Activated B cell treated with CpG ODN at 0.5 μM for 24 hours (primary cell): ENCODE measurements at regions not wholly inside any gene's neighbourhood (a gene's known extent, or its start where the extent isn't known, plus 50 kb on each side); places are given as distances from the start of the nearest gene placed in this dataset.

Source experiments
- ATAC-seq: fragments of 200-7000 bp; cut with Tn5 transposase; one replicate; pipeline ENCODE4 v1.10.0; 2021; ENCODE audit warnings: low read depth, mild to moderate bottlenecking, moderate library complexity
- CTCF ChIA-PET: fragments of 350-600 bp; sonication (Branson Sonifier 250); formaldehyde crosslinking; loops from one replicate; lab custom pipeline; 2021; ENCODE audit warnings: antibody characterized with exemption; lab: Charles Lee
- POLR2A ChIA-PET: fragments of 350-600 bp; sonication (Branson Sonifier 250); formaldehyde crosslinking; loops from one replicate; lab custom pipeline; 2021; ENCODE audit warnings: antibody characterized with exemption; lab: Charles Lee
- DNase-seq: peaks from one replicate; pipeline ENCODE4 v3.0.0; 2022
- H3K27ac Mint-ChIP-seq: one replicate; pipeline ENCODE4 v1.8.0; 2020; ENCODE audit warnings: mixed read lengths
- H3K27me3 Mint-ChIP-seq: one replicate; pipeline ENCODE4 v1.8.0; 2021; ENCODE audit warnings: mixed read lengths
- H3K36me3 Mint-ChIP-seq: one replicate; pipeline ENCODE4 v1.8.0; 2021; ENCODE audit warnings: low read depth, mixed read lengths
- H3K4me1 Mint-ChIP-seq: one replicate; pipeline ENCODE4 v1.8.0; 2021; ENCODE audit warnings: mixed read lengths
- H3K4me3 Mint-ChIP-seq: one replicate; pipeline ENCODE4 v1.8.0; 2020; ENCODE audit warnings: mild to moderate bottlenecking, mixed read lengths
- H3K9me3 Mint-ChIP-seq: one replicate; pipeline ENCODE4 v1.8.0; 2020; ENCODE audit warnings: mixed read lengths
- CTCF ChIP-seq: fragments of 200-600 bp; IDR thresholded peaks from one replicate; pipeline ENCODE4 v1.8.0; 2022; ENCODE audit warnings: antibody characterized with exemption, mild to moderate bottlenecking
- intact Hi-C: fragments of 100-400 bp; cut with micrococcal nuclease; formaldehyde crosslinking; loops from one replicate; pipeline ENCODE4 v1.15.1; 2024

GRCh38 chr1:47569681-47570470 is 132.0 kb downstream of the FOXD2 start:
- no peak for DNase-seq
- Mint-ChIP-seq H3K4me1 (no peaks in the 10 kb centered on the region), H3K9me3 (no peaks in the 10 kb centered on the region), H3K36me3 (no peaks in the 10 kb centered on the region), H3K27me3 (peaks cover 13% of the 10 kb centered on the region), H3K4me3 (no peak overlapping the region), H3K27ac (no peak overlapping the region)
- intact Hi-C loops = no loop called here
- ATAC-seq = no peak
- no peak for TF ChIP-seq CTCF
- CTCF ChIA-PET = no interaction called here
- POLR2A ChIA-PET = no interaction called here

- POLR2A ChIA-PET = no interaction called here
- CTCF ChIA-PET = no interaction called here
- Mint-ChIP-seq H3K4me3 (no peak overlapping the region), H3K9me3 (no peaks in the 10 kb centered on the region), H3K27ac (no peak overlapping the region), H3K36me3 (no peaks in the 10 kb centered on the region), H3K27me3 (peaks cover 17% of the 10 kb centered on the region), H3K4me1 (no peaks in the 10 kb centered on the region)
- no peak for DNase-seq
- ATAC-seq = no peak
- intact Hi-C loops = no loop called here
- TF ChIP-seq CTCF = no peak
Measured at GRCh38 chr1:47571161-47571560, 133.3 kb downstream of the FOXD2 start.

- CTCF ChIA-PET = no interaction called here
- Mint-ChIP-seq H3K4me1 (no peaks in the 10 kb centered on the region), H3K4me3 (no peak overlapping the region), H3K27ac (no peak overlapping the region), H3K9me3 (no peaks in the 10 kb centered on the region), H3K27me3 (peaks cover 23% of the 10 kb centered on the region), H3K36me3 (no peaks in the 10 kb centered on the region)
- TF ChIP-seq CTCF = no peak
- POLR2A ChIA-PET = no interaction called here
- intact Hi-C loops = no loop called here
- DNase-seq (no peak), ATAC-seq (no peak)
Measured at GRCh38 chr1:47571952-47572351, 134.1 kb downstream of the FOXD2 start.

GRCh38 chr1:47572731-47573430 is 135.0 kb downstream of the FOXD2 start:
- Mint-ChIP-seq H3K4me1 (no peaks in the 10 kb centered on the region), H3K36me3 (no peaks in the 10 kb centered on the region), H3K9me3 (no peaks in the 10 kb centered on the region), H3K27ac (no peak overlapping the region), H3K27me3 (peaks cover 26% of the 10 kb centered on the region), H3K4me3 (no peak overlapping the region)
- intact Hi-C loops = no loop called here
- ATAC-seq (no peak), DNase-seq (no peak)
- no peak for TF ChIP-seq CTCF
- ChIA-PET CTCF (no interaction called here), POLR2A (no interaction called here)

GRCh38 chr1:47574451-47575165 is 136.8 kb downstream of the FOXD2 start:
- no peak overlapping the region for H3K27ac Mint-ChIP-seq
- H3K9me3 Mint-ChIP-seq = no peaks in the 10 kb centered on the region
- no peak for TF ChIP-seq CTCF
- DNase-seq (no peak), ATAC-seq (no peak)
- intact Hi-C loops = no loop called here
- POLR2A ChIA-PET = no interaction called here
- H3K27me3 Mint-ChIP-seq = peaks cover 25% of the 10 kb centered on the region
- H3K36me3 Mint-ChIP-seq = no peaks in the 10 kb centered on the region
- H3K4me1 Mint-ChIP-seq = no peaks in the 10 kb centered on the region
- no peak overlapping the region for H3K4me3 Mint-ChIP-seq
- CTCF ChIA-PET = no interaction called here
